ENCODE measurements at regions not wholly inside any gene's neighbourhood (a gene's known extent, or its start where the extent isn't known, plus 50 kb on each side); places are given as distances from the start of the nearest gene placed in this dataset.

DNA sequence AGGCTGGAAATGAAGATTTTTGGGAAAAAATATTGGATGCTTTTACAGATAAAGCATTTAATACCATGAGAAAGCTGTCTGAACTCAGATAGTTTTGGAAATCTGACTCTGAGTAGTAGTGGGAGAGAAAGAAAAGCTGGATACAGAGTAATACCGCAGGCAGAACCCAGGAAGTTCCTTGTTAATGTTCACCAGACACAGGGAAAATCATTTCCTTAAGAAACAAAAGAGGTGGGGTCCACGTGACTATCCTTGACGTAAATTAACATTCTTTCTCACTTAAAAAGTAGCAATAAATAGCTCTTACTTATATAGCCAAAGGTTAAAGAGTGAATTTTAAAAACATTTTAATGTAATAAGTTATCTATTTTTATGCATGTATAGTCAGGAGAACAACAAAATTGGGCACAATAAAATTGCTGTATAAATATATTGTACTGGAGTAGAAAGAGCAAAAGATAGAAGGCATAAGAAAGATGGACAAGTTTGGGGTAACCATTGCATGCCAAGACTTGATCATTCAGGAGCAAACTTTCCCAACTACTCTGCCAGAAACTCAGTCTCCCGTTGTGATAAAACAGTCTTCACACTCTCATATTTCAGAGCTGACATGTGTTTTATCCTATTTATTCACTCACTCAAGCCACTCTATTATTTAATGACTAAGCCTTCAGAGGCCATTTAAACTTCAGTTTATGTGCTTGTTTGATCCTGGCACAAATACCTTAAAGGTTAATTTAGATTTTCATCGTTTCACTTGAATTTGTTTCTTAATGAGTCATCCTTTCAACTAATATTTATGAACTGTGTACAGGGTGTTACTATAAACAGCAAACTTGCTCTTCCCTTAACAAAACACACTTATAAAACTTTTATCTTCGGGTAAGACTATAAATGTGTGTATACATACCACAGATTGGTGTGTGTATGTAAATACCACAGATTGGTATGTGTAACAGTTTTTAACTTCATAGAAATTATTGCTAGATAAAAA is 143.1 kb downstream of the GNAI1 start:
- TF ChIP-seq, protein P1, sequence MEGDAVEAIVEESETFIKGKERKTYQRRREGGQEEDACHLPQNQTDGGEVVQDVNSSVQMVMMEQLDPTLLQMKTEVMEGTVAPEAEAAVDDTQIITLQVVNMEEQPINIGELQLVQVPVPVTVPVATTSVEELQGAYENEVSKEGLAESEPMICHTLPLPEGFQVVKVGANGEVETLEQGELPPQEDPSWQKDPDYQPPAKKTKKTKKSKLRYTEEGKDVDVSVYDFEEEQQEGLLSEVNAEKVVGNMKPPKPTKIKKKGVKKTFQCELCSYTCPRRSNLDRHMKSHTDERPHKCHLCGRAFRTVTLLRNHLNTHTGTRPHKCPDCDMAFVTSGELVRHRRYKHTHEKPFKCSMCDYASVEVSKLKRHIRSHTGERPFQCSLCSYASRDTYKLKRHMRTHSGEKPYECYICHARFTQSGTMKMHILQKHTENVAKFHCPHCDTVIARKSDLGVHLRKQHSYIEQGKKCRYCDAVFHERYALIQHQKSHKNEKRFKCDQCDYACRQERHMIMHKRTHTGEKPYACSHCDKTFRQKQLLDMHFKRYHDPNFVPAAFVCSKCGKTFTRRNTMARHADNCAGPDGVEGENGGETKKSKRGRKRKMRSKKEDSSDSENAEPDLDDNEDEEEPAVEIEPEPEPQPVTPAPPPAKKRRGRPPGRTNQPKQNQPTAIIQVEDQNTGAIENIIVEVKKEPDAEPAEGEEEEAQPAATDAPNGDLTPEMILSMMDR (IDR thresholded peaks at IDR 0.05; ENCODE audit: low read depth, low read length), result no peak
- TF ChIP-seq POLR2A (IDR thresholded peaks at IDR 0.05; ENCODE audit: extremely low read depth, insufficient read length) (no peak), MYC (IDR thresholded peaks at IDR 0.05; ENCODE audit: low read depth, low read length) (no peak)
- TF ChIP-seq, protein P2, sequence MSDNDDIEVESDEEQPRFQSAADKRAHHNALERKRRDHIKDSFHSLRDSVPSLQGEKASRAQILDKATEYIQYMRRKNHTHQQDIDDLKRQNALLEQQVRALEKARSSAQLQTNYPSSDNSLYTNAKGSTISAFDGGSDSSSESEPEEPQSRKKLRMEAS (IDR thresholded peaks at IDR 0.05; ENCODE audit: low read depth, low read length), result no peak
- no peak for DNase-seq (ENCODE audit: low read depth)
- no peak overlapping the region for H3K4me3 ChIP-seq (ENCODE audit: low read depth, low read length)
